ENCODE measurements at regions not wholly inside any gene's neighbourhood (a gene's known extent, or its start where the extent isn't known, plus 50 kb on each side); places are given as distances from the start of the nearest gene placed in this dataset.

DNA sequence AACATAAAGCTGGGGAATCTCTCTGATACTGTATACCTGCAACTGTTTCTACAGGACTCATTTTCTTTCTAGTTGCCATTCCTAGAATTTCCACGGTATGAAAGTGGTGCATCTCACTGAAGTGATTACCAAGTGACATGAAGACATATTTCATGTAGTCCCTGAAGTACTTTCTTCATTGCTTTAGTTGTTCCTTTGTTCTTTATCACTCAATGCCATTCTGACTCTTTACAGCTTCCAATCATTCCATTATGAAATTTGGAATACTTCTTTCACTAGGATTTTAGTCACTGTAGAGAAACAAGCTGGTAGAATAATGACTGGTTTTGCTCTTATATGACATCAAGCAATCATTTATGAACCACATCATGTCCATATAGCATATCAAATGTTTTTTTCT lies 645.1 kb downstream of the CDH18 start:
- no peak for DNase-seq (ENCODE audit: low spot score)

DNA sequence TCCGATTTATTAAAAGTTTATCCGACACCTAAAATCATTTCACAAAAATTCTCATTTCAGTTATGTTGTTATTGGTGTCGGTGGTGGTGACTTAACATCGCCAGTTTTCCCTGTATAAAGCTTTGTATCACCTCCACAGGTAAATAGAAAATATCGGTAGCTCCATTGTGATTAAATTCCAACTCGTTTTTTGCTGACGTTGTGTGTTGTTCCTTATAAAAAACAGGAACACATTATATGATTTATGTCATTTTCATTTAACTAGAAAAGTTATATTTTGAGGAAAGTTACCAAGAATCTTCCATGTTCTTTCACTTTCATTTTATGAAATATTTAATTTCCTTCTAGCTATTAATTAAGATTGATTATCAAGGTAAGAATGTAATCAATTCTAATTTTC lies 635.9 kb downstream of the CDH18 start:
- DNase-seq (ENCODE audit: low spot score): no peak

DNA sequence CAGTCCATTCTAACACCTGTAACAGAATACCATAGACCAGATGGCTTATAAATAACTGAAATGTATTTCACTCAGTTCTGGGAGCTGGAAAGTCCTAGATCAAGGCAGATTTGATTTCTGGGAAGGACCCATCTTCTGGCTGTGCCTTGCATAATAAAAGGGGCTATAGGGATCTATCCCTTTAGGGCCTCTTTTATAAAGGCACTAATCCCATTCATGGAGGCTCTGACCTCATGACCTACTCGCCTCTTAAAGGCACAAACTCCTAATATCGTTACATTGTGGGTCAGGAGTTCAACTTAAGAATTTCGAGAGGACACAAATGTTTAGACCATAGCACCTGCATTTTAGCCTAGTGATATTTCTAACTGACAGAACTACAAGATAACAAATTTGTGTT lies 619.0 kb downstream of the CDH18 start:
- DNase-seq (ENCODE audit: low spot score): no peak

DNA sequence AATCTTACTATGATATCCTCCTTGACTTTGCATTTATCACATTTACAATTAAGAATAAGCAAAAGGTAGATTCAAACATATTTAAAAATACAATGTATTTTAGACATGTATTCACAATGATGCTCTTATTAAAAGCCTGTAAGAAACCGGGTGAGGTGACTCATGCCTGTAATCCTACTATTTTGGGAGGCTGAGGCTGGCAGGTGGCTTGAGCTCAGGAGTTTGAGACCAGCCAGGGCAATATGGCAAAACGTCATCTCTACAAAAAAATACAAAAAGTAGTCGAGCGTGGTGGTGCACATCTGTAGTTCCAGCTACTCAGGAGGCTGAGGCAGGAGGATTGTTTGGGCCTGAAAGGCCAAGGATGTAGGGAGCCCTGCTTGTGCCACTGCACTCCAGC lies 618.4 kb downstream of the CDH18 start:
- DNase-seq (ENCODE audit: low spot score): no peak

DNA sequence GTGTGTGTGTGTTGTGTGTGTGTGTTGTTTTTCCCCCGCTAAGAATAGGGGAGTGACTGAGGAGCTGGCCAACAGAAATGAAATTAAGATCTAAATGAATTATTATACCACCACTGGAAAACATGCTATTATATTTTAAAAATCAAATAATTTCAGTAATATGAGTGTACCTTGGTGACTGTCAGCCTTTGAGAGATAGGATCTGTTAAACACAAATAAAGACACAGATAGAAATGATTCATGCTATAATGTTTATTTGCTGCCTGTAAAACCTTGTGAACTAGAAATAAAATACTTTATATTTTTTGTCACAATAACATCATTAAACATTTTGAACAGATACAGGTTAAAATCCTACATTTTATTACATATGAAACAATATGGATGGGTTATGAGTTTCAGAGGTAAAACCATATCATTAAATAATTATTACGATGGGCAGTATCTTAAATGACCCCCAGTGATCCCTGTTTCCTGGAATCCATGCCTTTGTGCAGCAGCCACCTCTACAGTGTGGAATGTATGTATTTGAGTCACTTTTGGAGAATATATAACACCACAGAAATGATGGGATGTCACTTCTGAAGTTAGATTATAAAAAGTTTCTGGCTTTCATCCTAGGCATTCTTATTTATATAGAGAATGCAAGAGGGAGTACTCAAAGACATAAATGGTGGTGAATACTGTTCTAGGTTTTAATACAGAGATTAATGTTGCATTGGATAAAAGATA lies 617.2 kb downstream of the CDH18 start:
- DNase-seq (ENCODE audit: low spot score): no peak

DNA sequence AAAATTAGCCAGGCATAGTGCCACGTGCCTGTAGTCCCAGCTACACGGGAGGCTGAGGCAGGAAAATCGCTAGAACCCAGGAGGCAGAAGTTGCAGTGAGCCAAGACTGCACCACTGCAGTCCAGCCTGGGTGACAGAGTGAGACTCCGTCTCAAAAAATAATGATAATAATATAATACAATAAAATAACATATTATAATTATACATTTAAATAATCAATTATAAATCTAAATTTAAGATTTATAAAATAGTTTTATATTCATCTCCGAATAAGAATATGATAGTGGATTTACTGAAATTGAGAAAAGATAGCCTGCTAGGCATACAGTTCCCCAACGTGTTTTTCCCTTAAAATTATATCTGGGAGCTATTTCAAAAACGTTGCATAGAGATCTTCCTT lies 599.6 kb downstream of the CDH18 start:
- DNase-seq (ENCODE audit: low spot score): no peak

DNA sequence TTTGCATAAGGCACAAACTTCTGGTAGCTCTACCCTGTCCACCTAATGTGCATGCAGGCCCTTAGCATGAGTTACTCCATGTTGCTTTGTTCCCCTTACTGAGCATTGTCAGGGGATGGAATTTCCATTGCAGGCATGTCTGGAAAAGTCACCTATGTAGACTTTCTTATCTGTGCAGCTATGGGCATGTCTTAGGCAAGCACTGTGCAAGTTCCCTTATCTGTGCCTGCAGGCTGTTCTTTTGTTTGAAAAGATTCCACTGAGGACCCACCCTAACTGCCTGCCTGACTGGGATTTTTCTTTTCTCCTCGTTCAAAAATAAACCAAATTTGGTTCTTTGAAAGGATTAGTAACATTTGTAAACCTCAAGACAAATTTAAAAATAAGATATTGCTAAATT lies 587.0 kb downstream of the CDH18 start:
- no peak for DNase-seq (ENCODE audit: low spot score)

DNA sequence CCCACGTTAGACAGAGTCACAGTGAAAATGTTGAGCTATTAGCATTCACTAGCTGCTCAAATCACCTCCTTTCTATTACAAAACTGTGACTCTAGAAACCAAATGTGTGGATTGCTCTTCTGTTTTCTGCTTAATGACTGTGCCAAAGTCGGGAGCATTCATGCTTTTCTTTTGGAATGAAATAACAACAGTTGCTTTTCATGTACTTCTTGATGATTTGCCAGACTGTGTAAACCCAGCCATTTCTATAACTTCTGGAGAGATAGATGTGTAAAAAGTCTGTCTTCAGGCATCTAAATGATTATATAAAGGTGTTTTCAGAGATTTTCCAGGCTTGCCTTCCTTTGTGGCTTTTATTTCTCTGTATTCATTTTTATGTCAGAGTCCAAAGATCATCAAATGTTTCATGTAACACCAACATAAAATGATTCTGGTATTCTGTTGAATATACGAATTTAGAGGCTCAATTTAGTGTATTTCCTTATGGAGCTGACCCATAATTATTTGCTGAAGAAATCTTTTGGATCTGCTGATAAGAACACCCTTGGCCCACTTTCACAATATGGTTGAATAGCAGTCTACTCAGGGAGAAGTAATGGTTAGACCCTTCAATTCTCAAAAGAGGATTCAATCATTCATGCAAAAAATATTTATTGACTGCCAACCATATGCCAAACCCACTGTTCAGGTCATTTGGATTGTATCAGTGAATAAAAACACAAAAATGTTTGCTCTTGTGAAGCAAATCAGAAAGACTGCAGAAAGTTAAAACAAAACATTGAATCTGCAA lies 581.2 kb downstream of the CDH18 start:
- DNase-seq (ENCODE audit: low spot score): peak; percentile 91

DNA sequence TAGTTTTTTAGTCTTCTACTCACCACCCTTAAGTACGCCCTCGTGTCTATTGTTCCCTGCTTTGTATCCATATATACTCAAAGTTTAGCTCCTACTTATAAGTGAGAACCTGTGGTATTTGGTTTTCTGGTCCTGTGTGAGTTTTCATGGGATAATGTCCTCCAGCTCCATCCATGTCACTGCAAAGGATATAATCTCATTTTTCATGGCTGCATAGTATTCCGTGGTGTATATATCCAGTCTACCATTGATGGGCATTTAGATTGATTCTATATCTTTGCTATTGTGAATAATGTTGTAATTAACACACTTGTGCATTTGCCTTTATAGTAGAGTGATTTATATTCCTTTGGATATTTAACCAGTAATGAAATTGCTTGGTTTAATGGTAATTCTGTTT lies 579.9 kb downstream of the CDH18 start:
- DNase-seq (ENCODE audit: low spot score): no peak

DNA sequence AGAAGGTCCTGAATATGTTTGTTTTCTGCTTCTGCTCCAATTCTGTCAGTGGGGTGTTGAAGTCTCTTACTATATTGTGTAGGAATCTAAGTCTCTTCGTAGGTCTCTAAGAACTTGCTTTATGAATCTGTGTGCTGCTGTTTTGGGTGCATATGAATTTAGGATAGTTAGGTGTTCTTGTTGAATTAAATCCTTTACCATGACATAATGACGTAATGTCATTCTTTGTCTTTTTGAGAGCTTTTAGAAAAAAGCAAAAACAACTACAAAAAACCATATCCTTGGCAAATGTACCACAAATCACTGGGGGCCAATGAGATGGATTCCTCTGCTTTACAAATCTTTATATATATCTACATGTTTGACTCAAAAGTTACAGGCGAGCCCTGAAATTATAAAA lies 576.1 kb downstream of the CDH18 start:
- no peak for DNase-seq (ENCODE audit: low spot score)
